ENCODE measurements at regions not wholly inside any gene's neighbourhood (a gene's known extent, or its start where the extent isn't known, plus 50 kb on each side); places are given as distances from the start of the nearest gene placed in this dataset.
"Not testable (repeated sequence)": the region's sequence is repeated elsewhere in the genome, so short reads cannot be mapped to it uniquely, and the experiment has no call there.

DNA sequence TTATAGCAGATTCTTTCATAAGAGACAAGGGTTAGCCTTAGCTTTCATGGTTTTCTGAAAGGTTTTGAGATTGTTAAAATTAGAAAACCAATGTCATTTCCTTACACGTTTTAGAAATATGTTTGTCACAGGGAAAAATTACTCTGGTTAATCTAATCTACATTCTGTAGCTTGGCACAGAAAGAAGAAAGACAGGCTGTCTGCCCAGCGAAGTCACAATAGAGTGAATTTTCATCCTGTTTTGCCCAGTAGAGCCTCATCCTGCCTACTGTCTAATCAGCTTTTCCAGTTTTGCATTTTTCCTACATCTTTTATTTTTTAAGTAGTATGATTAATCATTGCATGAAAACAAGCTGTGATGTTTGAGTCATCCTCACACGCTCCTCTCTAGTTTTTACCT lies 688.8 kb downstream of the MTRR start:
- H3K27me3 Mint-ChIP-seq (ENCODE audit: unreplicated experiment): no peaks in the 10 kb centered on the region
- H3K9me3 Mint-ChIP-seq (ENCODE audit: low read depth, unreplicated experiment): peaks cover 8% of the 10 kb centered on the region
- CTCF ChIA-PET: no interaction called here
- H3K36me3 Mint-ChIP-seq (ENCODE audit: insufficient read depth, unreplicated experiment): no peaks in the 10 kb centered on the region
- H3K4me3 Mint-ChIP-seq (ENCODE audit: low read depth, unreplicated experiment): no peak overlapping the region
- intact Hi-C loops (cut with micrococcal nuclease; ENCODE audit: unreplicated experiment): no loop called here
- no peak overlapping the region for H3K27ac Mint-ChIP-seq (ENCODE audit: unreplicated experiment)
- BruUV-seq (replicated peaks): no TSS peak
- TF ChIP-seq, protein P1, sequence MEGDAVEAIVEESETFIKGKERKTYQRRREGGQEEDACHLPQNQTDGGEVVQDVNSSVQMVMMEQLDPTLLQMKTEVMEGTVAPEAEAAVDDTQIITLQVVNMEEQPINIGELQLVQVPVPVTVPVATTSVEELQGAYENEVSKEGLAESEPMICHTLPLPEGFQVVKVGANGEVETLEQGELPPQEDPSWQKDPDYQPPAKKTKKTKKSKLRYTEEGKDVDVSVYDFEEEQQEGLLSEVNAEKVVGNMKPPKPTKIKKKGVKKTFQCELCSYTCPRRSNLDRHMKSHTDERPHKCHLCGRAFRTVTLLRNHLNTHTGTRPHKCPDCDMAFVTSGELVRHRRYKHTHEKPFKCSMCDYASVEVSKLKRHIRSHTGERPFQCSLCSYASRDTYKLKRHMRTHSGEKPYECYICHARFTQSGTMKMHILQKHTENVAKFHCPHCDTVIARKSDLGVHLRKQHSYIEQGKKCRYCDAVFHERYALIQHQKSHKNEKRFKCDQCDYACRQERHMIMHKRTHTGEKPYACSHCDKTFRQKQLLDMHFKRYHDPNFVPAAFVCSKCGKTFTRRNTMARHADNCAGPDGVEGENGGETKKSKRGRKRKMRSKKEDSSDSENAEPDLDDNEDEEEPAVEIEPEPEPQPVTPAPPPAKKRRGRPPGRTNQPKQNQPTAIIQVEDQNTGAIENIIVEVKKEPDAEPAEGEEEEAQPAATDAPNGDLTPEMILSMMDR (IDR thresholded peaks at IDR 0.05; ENCODE audit: unreplicated experiment): no peak
- H3K4me1 Mint-ChIP-seq (ENCODE audit: low read depth, unreplicated experiment): no peaks in the 10 kb centered on the region
- DNase-seq: no peak

DNA sequence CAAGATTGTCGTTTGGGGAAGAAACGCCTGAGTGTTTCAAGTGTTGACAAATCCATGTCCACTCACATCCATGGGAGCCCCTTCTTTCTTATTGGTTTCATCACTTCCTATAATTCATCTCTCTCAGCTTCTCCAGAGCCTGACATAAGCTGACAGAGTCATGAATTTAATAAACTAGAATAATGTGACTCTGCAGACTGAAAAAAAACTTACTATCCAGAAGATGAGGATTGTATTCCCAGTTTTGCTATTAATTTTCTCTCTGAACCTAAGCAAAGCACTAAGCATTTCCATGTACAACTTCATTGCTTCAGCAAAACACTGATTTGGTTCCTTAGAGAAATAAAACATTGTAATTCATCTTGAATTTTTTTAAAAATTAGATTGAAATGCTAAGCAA lies 691.8 kb downstream of the MTRR start:
- no peaks in the 10 kb centered on the region for H3K27me3 Mint-ChIP-seq (ENCODE audit: unreplicated experiment)
- H3K27ac Mint-ChIP-seq (ENCODE audit: unreplicated experiment): no peak overlapping the region
- H3K4me3 Mint-ChIP-seq (ENCODE audit: low read depth, unreplicated experiment): no peak overlapping the region
- TF ChIP-seq, protein P1 (IDR thresholded peaks at IDR 0.05; ENCODE audit: unreplicated experiment): no peak
- no peaks in the 10 kb centered on the region for H3K4me1 Mint-ChIP-seq (ENCODE audit: low read depth, unreplicated experiment)
- intact Hi-C loops (cut with micrococcal nuclease; ENCODE audit: unreplicated experiment): no loop called here
- no peak for DNase-seq
- no TSS peak for BruUV-seq (replicated peaks)
- no peaks in the 10 kb centered on the region for H3K36me3 Mint-ChIP-seq (ENCODE audit: insufficient read depth, unreplicated experiment)
- CTCF ChIA-PET: no interaction called here
- peaks cover 6% of the 10 kb centered on the region for H3K9me3 Mint-ChIP-seq (ENCODE audit: low read depth, unreplicated experiment)

DNA sequence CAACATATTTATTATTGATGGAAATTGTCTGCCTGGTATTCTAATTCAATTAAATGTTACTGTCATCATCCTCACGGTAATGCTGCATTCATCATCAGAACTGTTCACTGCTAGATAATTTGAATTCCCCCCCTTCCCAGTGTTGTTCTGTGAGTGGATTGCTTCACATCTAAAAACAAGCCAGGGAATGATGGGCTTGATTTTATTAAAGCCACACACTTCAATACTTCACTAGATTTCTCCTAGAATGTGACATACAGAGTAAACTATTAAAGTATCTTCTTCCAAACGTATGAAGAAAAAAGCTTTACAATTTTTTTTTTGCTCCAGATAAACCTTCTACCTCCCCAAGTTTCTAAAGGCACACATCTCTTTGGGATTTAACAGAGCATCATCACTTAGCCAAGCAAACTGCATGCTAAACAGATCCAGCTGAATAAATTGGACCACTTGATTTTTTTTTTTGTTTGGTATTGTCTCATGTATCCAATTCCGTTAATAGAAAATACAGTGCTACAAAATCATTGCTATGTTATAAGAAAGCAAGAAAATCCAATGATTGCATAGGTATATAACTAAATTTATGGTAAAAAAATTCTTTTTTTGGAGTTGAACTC lies 692.4 kb downstream of the MTRR start:
- Mint-ChIP-seq H3K9me3 (ENCODE audit: low read depth, unreplicated experiment) (peaks cover 6% of the 10 kb centered on the region), H3K36me3 (ENCODE audit: insufficient read depth, unreplicated experiment) (no peaks in the 10 kb centered on the region), H3K27ac (ENCODE audit: unreplicated experiment) (no peak overlapping the region), H3K4me1 (ENCODE audit: low read depth, unreplicated experiment) (no peaks in the 10 kb centered on the region), H3K4me3 (ENCODE audit: low read depth, unreplicated experiment) (no peak overlapping the region), H3K27me3 (ENCODE audit: unreplicated experiment) (no peaks in the 10 kb centered on the region)
- CTCF ChIA-PET: no interaction called here
- DNase-seq: no peak
- no TSS peak for BruUV-seq (replicated peaks)
- intact Hi-C loops (cut with micrococcal nuclease; ENCODE audit: unreplicated experiment): no loop called here
- TF ChIP-seq, protein P1 (IDR thresholded peaks at IDR 0.05; ENCODE audit: unreplicated experiment): no peak

DNA sequence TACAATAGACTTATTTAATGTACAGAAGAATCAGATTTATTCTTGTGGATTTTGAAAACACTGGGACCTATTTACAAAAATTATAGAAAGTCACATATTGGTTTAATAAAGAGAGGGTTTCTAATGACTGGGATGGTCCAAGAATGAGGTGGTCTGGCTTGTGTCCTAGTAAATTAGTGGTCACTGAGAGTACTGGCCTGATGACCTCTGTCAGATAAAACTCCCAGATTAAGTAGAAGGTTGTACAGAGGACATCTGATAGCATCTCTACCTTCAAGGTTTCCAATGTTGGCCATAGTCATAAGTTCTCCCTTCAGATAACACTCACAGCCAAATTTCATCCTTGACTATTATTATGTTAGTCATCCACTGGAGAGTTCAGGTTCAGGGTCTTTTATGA lies 692.9 kb downstream of the MTRR start:
- H3K27ac Mint-ChIP-seq (ENCODE audit: unreplicated experiment): no peak overlapping the region
- no peaks in the 10 kb centered on the region for H3K4me1 Mint-ChIP-seq (ENCODE audit: low read depth, unreplicated experiment)
- H3K27me3 Mint-ChIP-seq (ENCODE audit: unreplicated experiment): no peaks in the 10 kb centered on the region
- CTCF ChIA-PET: no interaction called here
- H3K36me3 Mint-ChIP-seq (ENCODE audit: insufficient read depth, unreplicated experiment): no peaks in the 10 kb centered on the region
- H3K4me3 Mint-ChIP-seq (ENCODE audit: low read depth, unreplicated experiment): no peak overlapping the region
- DNase-seq: no peak
- peaks cover 6% of the 10 kb centered on the region for H3K9me3 Mint-ChIP-seq (ENCODE audit: low read depth, unreplicated experiment)
- intact Hi-C loops (cut with micrococcal nuclease; ENCODE audit: unreplicated experiment): no loop called here
- TF ChIP-seq, protein P1 (IDR thresholded peaks at IDR 0.05; ENCODE audit: unreplicated experiment): no peak
- BruUV-seq (replicated peaks): no TSS peak

DNA sequence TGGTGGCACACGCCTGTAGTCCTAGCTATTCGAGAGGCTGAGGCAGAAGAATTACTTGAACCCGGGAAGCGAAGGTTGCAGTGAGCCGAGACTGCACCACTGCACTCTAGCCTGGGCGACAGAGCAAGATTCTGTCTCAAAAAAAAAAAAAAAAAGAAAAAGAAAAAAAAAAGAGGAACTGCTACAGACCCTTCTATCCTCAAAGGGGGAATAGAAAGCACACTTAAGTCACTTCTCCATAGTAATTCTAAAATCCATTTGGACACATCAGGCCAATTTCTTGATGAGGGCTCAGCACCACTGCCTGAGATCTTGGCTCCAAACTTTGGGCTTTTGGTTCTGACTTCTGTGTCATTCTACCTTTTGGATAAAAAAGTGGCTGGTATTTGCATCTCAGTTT lies 694.6 kb downstream of the MTRR start:
- H3K36me3 Mint-ChIP-seq (ENCODE audit: insufficient read depth, unreplicated experiment); H3K27me3 Mint-ChIP-seq (ENCODE audit: unreplicated experiment); H3K27ac Mint-ChIP-seq (ENCODE audit: unreplicated experiment); DNase-seq; intact Hi-C loops (cut with micrococcal nuclease; ENCODE audit: unreplicated experiment); CTCF ChIA-PET; H3K4me3 Mint-ChIP-seq (ENCODE audit: low read depth, unreplicated experiment); H3K9me3 Mint-ChIP-seq (ENCODE audit: low read depth, unreplicated experiment); BruUV-seq (replicated peaks); H3K4me1 Mint-ChIP-seq (ENCODE audit: low read depth, unreplicated experiment): not testable (repeated sequence)
